ENCODE measurements at regions not wholly inside any gene's neighbourhood (a gene's known extent, or its start where the extent isn't known, plus 50 kb on each side); places are given as distances from the start of the nearest gene placed in this dataset.

GRCh38 chr1:79197421-79197820 is 190.9 kb upstream of the ADGRL4 start:
- Histone ChIP-seq H3K9ac (ENCODE audit: low read length) (no peak overlapping the region), H3K9me3 (ENCODE audit: control insufficient read depth, low read length) (no peaks in the 10 kb centered on the region), H3K27me3 (replicated peaks; ENCODE audit: control insufficient read depth, insufficient read depth, low read length) (no peaks in the 10 kb centered on the region), H3K4me3 (ENCODE audit: low read length) (no peak overlapping the region), H3K4me1 (ENCODE audit: control insufficient read depth, insufficient read depth, low read length) (peaks cover 23% of the 10 kb centered on the region), H3K36me3 (ENCODE audit: control insufficient read depth, insufficient read depth, low read length, severe bottlenecking) (no peaks in the 10 kb centered on the region)
- peak; percentile 49 for DNase-seq (ENCODE audit: low read depth)

- Histone ChIP-seq H3K36me3 (ENCODE audit: control insufficient read depth, insufficient read depth, low read length, severe bottlenecking) (no peaks in the 10 kb centered on the region), H3K4me3 (ENCODE audit: low read length) (no peak overlapping the region), H3K9me3 (ENCODE audit: control insufficient read depth, low read length) (no peaks in the 10 kb centered on the region), H3K4me1 (ENCODE audit: control insufficient read depth, insufficient read depth, low read length) (peaks cover 23% of the 10 kb centered on the region), H3K9ac (ENCODE audit: low read length) (no peak overlapping the region), H3K27me3 (replicated peaks; ENCODE audit: control insufficient read depth, insufficient read depth, low read length) (no peaks in the 10 kb centered on the region)
- DNase-seq (ENCODE audit: low read depth) = no peak
Measured at GRCh38 chr1:79196211-79196610, 189.7 kb upstream of the ADGRL4 start.

GRCh38 chr1:79193211-79194079 is 186.9 kb upstream of the ADGRL4 start:
- peak overlapping the region; percentile 67 for H3K9ac ChIP-seq (ENCODE audit: low read length)
- H3K27me3 ChIP-seq (replicated peaks; ENCODE audit: control insufficient read depth, insufficient read depth, low read length) = no peaks in the 10 kb centered on the region
- peak; percentile 74 for DNase-seq (ENCODE audit: low read depth)
- H3K36me3 ChIP-seq (ENCODE audit: control insufficient read depth, insufficient read depth, low read length, severe bottlenecking) = no peaks in the 10 kb centered on the region
- no peaks in the 10 kb centered on the region for H3K9me3 ChIP-seq (ENCODE audit: control insufficient read depth, low read length)
- H3K4me3 ChIP-seq (ENCODE audit: low read length) = peak overlapping the region; percentile 66
- H3K4me1 ChIP-seq (ENCODE audit: control insufficient read depth, insufficient read depth, low read length) = peaks cover 15% of the 10 kb centered on the region

- Histone ChIP-seq H3K4me1 (ENCODE audit: control insufficient read depth, insufficient read depth, low read length) (peaks cover 12% of the 10 kb centered on the region), H3K4me3 (ENCODE audit: low read length) (no peak overlapping the region), H3K36me3 (ENCODE audit: control insufficient read depth, insufficient read depth, low read length, severe bottlenecking) (no peaks in the 10 kb centered on the region), H3K9me3 (ENCODE audit: control insufficient read depth, low read length) (no peaks in the 10 kb centered on the region), H3K27me3 (replicated peaks; ENCODE audit: control insufficient read depth, insufficient read depth, low read length) (no peaks in the 10 kb centered on the region), H3K9ac (ENCODE audit: low read length) (no peak overlapping the region)
- DNase-seq (ENCODE audit: low read depth) = no peak
Measured at GRCh38 chr1:79190074-79190473, 183.5 kb upstream of the ADGRL4 start.

- H3K9me3 ChIP-seq (ENCODE audit: control insufficient read depth, low read length) = no peaks in the 10 kb centered on the region
- no peak overlapping the region for H3K9ac ChIP-seq (ENCODE audit: low read length)
- H3K36me3 ChIP-seq (ENCODE audit: control insufficient read depth, insufficient read depth, low read length, severe bottlenecking) = no peaks in the 10 kb centered on the region
- H3K4me1 ChIP-seq (ENCODE audit: control insufficient read depth, insufficient read depth, low read length) = peaks cover 4% of the 10 kb centered on the region
- H3K27me3 ChIP-seq (replicated peaks; ENCODE audit: control insufficient read depth, insufficient read depth, low read length) = no peaks in the 10 kb centered on the region
- H3K4me3 ChIP-seq (ENCODE audit: low read length) = no peak overlapping the region
- DNase-seq (ENCODE audit: low read depth) = peak; percentile 58
Measured at GRCh38 chr1:79188337-79188736, 181.8 kb upstream of the ADGRL4 start.

GRCh38 chr1:79186260-79186659 is 179.7 kb upstream of the ADGRL4 start:
- Histone ChIP-seq H3K36me3 (ENCODE audit: control insufficient read depth, insufficient read depth, low read length, severe bottlenecking) (no peaks in the 10 kb centered on the region), H3K9me3 (ENCODE audit: control insufficient read depth, low read length) (no peaks in the 10 kb centered on the region), H3K4me3 (ENCODE audit: low read length) (no peak overlapping the region), H3K27me3 (replicated peaks; ENCODE audit: control insufficient read depth, insufficient read depth, low read length) (no peaks in the 10 kb centered on the region), H3K4me1 (ENCODE audit: control insufficient read depth, insufficient read depth, low read length) (no peaks in the 10 kb centered on the region), H3K9ac (ENCODE audit: low read length) (no peak overlapping the region)
- DNase-seq (ENCODE audit: low read depth) = no peak

GRCh38 chr1:79177844-79178243 is 171.3 kb upstream of the ADGRL4 start:
- H3K4me1 ChIP-seq (ENCODE audit: control insufficient read depth, insufficient read depth, low read length) = no peaks in the 10 kb centered on the region
- H3K9me3 ChIP-seq (ENCODE audit: control insufficient read depth, low read length) = peaks cover 5% of the 10 kb centered on the region
- no peaks in the 10 kb centered on the region for H3K36me3 ChIP-seq (ENCODE audit: control insufficient read depth, insufficient read depth, low read length, severe bottlenecking)
- H3K9ac ChIP-seq (ENCODE audit: low read length) = no peak overlapping the region
- H3K27me3 ChIP-seq (replicated peaks; ENCODE audit: control insufficient read depth, insufficient read depth, low read length) = no peaks in the 10 kb centered on the region
- H3K4me3 ChIP-seq (ENCODE audit: low read length) = no peak overlapping the region
- DNase-seq (ENCODE audit: low read depth) = no peak

- Histone ChIP-seq H3K4me3 (ENCODE audit: low read length) (no peak overlapping the region), H3K36me3 (ENCODE audit: control insufficient read depth, insufficient read depth, low read length, severe bottlenecking) (no peaks in the 10 kb centered on the region)
- peak; percentile 46 for DNase-seq (ENCODE audit: low read depth)
Measured at GRCh38 chr1:79161077-79161476, 154.5 kb upstream of the ADGRL4 start.

GRCh38 chr1:79155991-79156390 is 149.5 kb upstream of the ADGRL4 start:
- no peaks in the 10 kb centered on the region for H3K9me3 ChIP-seq (ENCODE audit: control insufficient read depth, low read length)
- H3K9ac ChIP-seq (ENCODE audit: low read length) = no peak overlapping the region
- no peaks in the 10 kb centered on the region for H3K36me3 ChIP-seq (ENCODE audit: control insufficient read depth, insufficient read depth, low read length, severe bottlenecking)
- H3K27me3 ChIP-seq (replicated peaks; ENCODE audit: control insufficient read depth, insufficient read depth, low read length) = no peaks in the 10 kb centered on the region
- H3K4me1 ChIP-seq (ENCODE audit: control insufficient read depth, insufficient read depth, low read length) = no peaks in the 10 kb centered on the region
- H3K4me3 ChIP-seq (ENCODE audit: low read length) = no peak overlapping the region
- no peak for DNase-seq (ENCODE audit: low read depth)

More at GRCh38 chr1:79161077-79161476, 154.5 kb upstream of the ADGRL4 start:
- H3K27me3 ChIP-seq (replicated peaks; ENCODE audit: control insufficient read depth, insufficient read depth, low read length) = no peaks in the 10 kb centered on the region
- H3K9me3 ChIP-seq (ENCODE audit: control insufficient read depth, low read length) = peaks cover 7% of the 10 kb centered on the region
- H3K4me1 ChIP-seq (ENCODE audit: control insufficient read depth, insufficient read depth, low read length) = no peaks in the 10 kb centered on the region
- H3K9ac ChIP-seq (ENCODE audit: low read length) = no peak overlapping the region

GRCh38 chr1:79151006-79151796 is 144.7 kb upstream of the ADGRL4 start:
- Histone ChIP-seq H3K4me3 (ENCODE audit: low read length) (no peak overlapping the region), H3K27me3 (replicated peaks; ENCODE audit: control insufficient read depth, insufficient read depth, low read length) (no peaks in the 10 kb centered on the region), H3K36me3 (ENCODE audit: control insufficient read depth, insufficient read depth, low read length, severe bottlenecking) (no peaks in the 10 kb centered on the region), H3K9me3 (ENCODE audit: control insufficient read depth, low read length) (no peaks in the 10 kb centered on the region), H3K4me1 (ENCODE audit: control insufficient read depth, insufficient read depth, low read length) (no peaks in the 10 kb centered on the region), H3K9ac (ENCODE audit: low read length) (no peak overlapping the region)
- DNase-seq (ENCODE audit: low read depth) = no peak

GRCh38 chr1:79150576-79150975 is 144.0 kb upstream of the ADGRL4 start:
- Histone ChIP-seq H3K9me3 (ENCODE audit: control insufficient read depth, low read length) (no peaks in the 10 kb centered on the region), H3K4me1 (ENCODE audit: control insufficient read depth, insufficient read depth, low read length) (no peaks in the 10 kb centered on the region), H3K36me3 (ENCODE audit: control insufficient read depth, insufficient read depth, low read length, severe bottlenecking) (no peaks in the 10 kb centered on the region), H3K9ac (ENCODE audit: low read length) (no peak overlapping the region), H3K27me3 (replicated peaks; ENCODE audit: control insufficient read depth, insufficient read depth, low read length) (no peaks in the 10 kb centered on the region), H3K4me3 (ENCODE audit: low read length) (no peak overlapping the region)
- peak; percentile 7 for DNase-seq (ENCODE audit: low read depth)

Data from adipocyte (in vitro differentiated cells).